Loucy (cell line): ENCODE measurements at regions not wholly inside any gene's neighbourhood (a gene's known extent, or its start where the extent isn't known, plus 50 kb on each side); places are given as distances from the start of the nearest gene placed in this dataset.

Experiments
- H2AFZ ChIP-seq: fragments of 200-600 bp; sonication (generic); 2 replicates; pipeline ENCODE4 v1.6.0; 2016; ENCODE audit warnings: antibody characterized with exemption, mild to moderate bottlenecking, low read length, moderate library complexity
- H3F3A ChIP-seq: fragments of 200-600 bp; 2 replicates; pipeline ENCODE4 v1.6.0; 2016; ENCODE audit warnings: antibody characterized with exemption, low read depth, mild to moderate bottlenecking
- H3K27me3 ChIP-seq: fragments of 200-600 bp; sonication (generic); 2 replicates; pipeline ENCODE4 v1.6.1; 2014; ENCODE audit warnings: low read length, mild to moderate bottlenecking; ENCODE audit not compliant: insufficient read depth, poor library complexity, severe bottlenecking
- H3K36me3 ChIP-seq: fragments of 200-600 bp; sonication (generic); 2 replicates; pipeline ENCODE4 v1.6.1; 2016; ENCODE audit warnings: low read length; ENCODE audit not compliant: insufficient read depth
- H3K4me1 ChIP-seq: fragments of 200-600 bp; sonication (generic); 2 replicates; pipeline ENCODE4 v1.5.1; 2014; ENCODE audit warnings: low read length, mild to moderate bottlenecking; ENCODE audit not compliant: insufficient read depth, poor library complexity, severe bottlenecking
- H3K4me2 ChIP-seq: fragments of 200-600 bp; sonication (generic); 2 replicates; pipeline ENCODE4 v1.6.0; 2014; ENCODE audit warnings: antibody characterized with exemption, low read length, low read depth, mild to moderate bottlenecking; ENCODE audit not compliant: poor library complexity, severe bottlenecking
- H3K4me3 ChIP-seq: fragments of 200-600 bp; sonication (generic); 2 replicates; pipeline ENCODE4 v1.5.1; 2014; ENCODE audit warnings: low read length, mild to moderate bottlenecking, mixed read lengths; ENCODE audit not compliant: poor library complexity, severe bottlenecking
- H3K79me2 ChIP-seq: fragments of 200-600 bp; sonication (generic); 2 replicates; pipeline ENCODE4 v1.6.1; 2014; ENCODE audit warnings: low read length; ENCODE audit not compliant: insufficient read depth
- H3K9ac ChIP-seq: fragments of 200-600 bp; sonication (generic); 2 replicates; pipeline ENCODE4 v1.6.0; 2014; ENCODE audit warnings: mild to moderate bottlenecking, low read depth, low read length, moderate library complexity; ENCODE audit not compliant: poor library complexity, severe bottlenecking
- H3K9me2 ChIP-seq: fragments of 200-600 bp; sonication (generic); replicated peaks from 2 replicates; pipeline ENCODE4 v1.6.1; 2016; ENCODE audit warnings: low read depth, low read length, mixed read lengths
- H3K9me3 ChIP-seq: fragments of 200-600 bp; sonication (generic); 2 replicates; pipeline ENCODE4 v1.6.1; 2014; ENCODE audit warnings: mild to moderate bottlenecking, antibody characterized with exemption, low read length, low read depth; ENCODE audit not compliant: insufficient read depth
- H4K20me1 ChIP-seq: fragments of 200-600 bp; sonication (generic); 2 replicates; pipeline ENCODE4 v1.6.0; 2014; ENCODE audit warnings: antibody characterized with exemption, low read length, mild to moderate bottlenecking; ENCODE audit not compliant: insufficient read depth, poor library complexity, severe bottlenecking
- EZH2phosphoT487 ChIP-seq: fragments of 200-600 bp; IDR thresholded peaks from 2 replicates; pipeline ENCODE4 v1.6.1; 2018; ENCODE audit warnings: antibody characterized with exemption, mild to moderate bottlenecking, moderate library complexity, borderline replicate concordance
- TF ChIP-seq, protein P1 (sequence below): fragments of 200-600 bp; sonication (generic); conservative IDR thresholded peaks from 2 replicates; pipeline ENCODE4 v1.5.1; 2014; ENCODE audit warnings: mild to moderate bottlenecking, antibody characterized with exemption, low read length

DNA sequence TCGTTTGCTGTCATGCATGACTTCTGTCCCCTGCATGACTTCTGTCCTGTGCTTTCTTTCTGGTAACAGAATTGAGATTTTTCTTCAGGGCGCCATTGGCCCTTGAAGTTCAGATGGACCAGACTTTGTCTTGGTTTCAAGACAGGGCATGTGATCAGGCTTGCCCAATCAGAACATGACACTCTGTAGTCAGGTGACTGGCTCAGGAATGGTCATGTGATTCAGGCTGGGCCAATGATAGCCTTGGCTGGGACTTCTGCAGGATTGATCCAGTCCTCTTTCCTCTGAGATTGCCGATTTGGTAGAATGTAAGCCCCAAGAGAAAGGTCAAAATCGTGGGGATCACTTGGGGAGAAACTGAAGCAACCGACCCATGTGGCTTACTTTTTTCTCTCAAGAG is 90.5 kb upstream of the ALX4 start:
- Histone ChIP-seq H3K9me2 (no peaks in the 10 kb centered on the region), H3K4me1 (no peaks in the 10 kb centered on the region), H3F3A (no peaks in the 10 kb centered on the region), H3K79me2 (no peaks in the 10 kb centered on the region), H3K36me3 (no peaks in the 10 kb centered on the region), H3K27me3 (no peaks in the 10 kb centered on the region), H4K20me1 (no peaks in the 10 kb centered on the region), H3K4me3 (no peak overlapping the region), H3K9ac (no peak overlapping the region), H2AFZ (no peak overlapping the region), H3K9me3 (no peaks in the 10 kb centered on the region), H3K4me2 (no peak overlapping the region)
- TF ChIP-seq EZH2phosphoT487: no peak
- TF ChIP-seq, protein P1, sequence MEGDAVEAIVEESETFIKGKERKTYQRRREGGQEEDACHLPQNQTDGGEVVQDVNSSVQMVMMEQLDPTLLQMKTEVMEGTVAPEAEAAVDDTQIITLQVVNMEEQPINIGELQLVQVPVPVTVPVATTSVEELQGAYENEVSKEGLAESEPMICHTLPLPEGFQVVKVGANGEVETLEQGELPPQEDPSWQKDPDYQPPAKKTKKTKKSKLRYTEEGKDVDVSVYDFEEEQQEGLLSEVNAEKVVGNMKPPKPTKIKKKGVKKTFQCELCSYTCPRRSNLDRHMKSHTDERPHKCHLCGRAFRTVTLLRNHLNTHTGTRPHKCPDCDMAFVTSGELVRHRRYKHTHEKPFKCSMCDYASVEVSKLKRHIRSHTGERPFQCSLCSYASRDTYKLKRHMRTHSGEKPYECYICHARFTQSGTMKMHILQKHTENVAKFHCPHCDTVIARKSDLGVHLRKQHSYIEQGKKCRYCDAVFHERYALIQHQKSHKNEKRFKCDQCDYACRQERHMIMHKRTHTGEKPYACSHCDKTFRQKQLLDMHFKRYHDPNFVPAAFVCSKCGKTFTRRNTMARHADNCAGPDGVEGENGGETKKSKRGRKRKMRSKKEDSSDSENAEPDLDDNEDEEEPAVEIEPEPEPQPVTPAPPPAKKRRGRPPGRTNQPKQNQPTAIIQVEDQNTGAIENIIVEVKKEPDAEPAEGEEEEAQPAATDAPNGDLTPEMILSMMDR: no peak

DNA sequence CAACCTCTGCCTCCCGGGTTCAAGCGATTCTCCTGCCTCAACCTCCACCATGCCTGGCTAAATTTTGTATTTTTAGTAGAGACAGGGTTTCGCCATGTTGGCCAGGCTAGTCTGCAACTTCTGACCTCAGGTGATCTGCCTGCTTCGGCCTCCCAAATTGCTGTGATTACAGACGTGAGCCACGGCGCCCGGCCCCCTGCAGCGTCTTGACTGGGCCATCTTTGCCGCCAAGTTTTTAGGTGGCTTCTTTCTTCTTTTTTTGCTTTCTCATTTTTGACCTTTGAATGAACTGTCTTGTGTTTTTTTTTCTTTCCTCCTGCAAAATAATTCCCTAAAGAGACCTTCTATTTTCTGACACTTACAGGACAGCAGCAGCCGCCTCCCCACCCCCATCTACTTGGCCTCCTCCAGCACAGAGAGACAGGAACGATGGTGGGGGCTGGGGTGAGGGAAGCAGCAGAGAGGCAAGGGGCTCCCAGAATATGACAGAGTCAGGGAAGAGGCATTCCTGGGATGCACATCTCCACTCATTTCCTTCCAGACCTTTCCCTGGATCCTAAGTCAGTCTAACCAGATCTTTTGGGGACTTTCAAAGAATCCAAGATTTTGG is 92.6 kb upstream of the ALX4 start:
- H3K27me3 ChIP-seq: no peaks in the 10 kb centered on the region
- no peaks in the 10 kb centered on the region for H3K36me3 ChIP-seq
- TF ChIP-seq EZH2phosphoT487: no peak
- TF ChIP-seq, protein P1: no peak
- no peaks in the 10 kb centered on the region for H3K79me2 ChIP-seq
- H3K4me3 ChIP-seq: no peak overlapping the region
- H3K9ac ChIP-seq: no peak overlapping the region
- H3K4me1 ChIP-seq: no peaks in the 10 kb centered on the region
- H3K4me2 ChIP-seq: no peak overlapping the region
- no peaks in the 10 kb centered on the region for H4K20me1 ChIP-seq
- no peaks in the 10 kb centered on the region for H3K9me3 ChIP-seq
- no peaks in the 10 kb centered on the region for H3K9me2 ChIP-seq
- H2AFZ ChIP-seq: no peak overlapping the region
- H3F3A ChIP-seq: no peaks in the 10 kb centered on the region

DNA sequence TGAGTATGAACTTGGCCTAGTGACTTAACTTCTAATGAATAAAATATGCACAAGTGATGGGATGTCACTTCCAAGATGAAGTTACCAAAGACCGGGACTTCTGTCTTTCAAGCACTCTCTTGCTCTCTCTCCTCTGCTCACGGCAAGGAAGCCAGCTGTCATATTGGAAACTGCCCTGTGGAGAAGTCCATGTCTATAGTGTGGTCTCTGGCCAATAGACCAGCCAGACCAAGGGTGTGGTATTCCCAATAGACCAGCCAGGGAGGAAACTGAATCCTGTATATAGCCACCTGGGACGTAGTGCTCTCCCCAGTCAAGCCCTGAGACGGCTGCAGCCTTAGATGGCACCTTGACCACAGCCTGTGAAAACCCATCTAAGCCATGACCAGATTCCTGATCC is 93.2 kb upstream of the ALX4 start:
- H3K4me1 ChIP-seq: no peaks in the 10 kb centered on the region
- no peak overlapping the region for H3K9ac ChIP-seq
- H3K4me2 ChIP-seq: no peak overlapping the region
- no peaks in the 10 kb centered on the region for H3K9me3 ChIP-seq
- no peaks in the 10 kb centered on the region for H4K20me1 ChIP-seq
- no peaks in the 10 kb centered on the region for H3K79me2 ChIP-seq
- no peaks in the 10 kb centered on the region for H3K9me2 ChIP-seq
- no peak overlapping the region for H3K4me3 ChIP-seq
- no peaks in the 10 kb centered on the region for H3F3A ChIP-seq
- no peak overlapping the region for H2AFZ ChIP-seq
- TF ChIP-seq EZH2phosphoT487: no peak
- TF ChIP-seq, protein P1: no peak
- no peaks in the 10 kb centered on the region for H3K36me3 ChIP-seq
- no peaks in the 10 kb centered on the region for H3K27me3 ChIP-seq
